Gastrocnemius medialis (tissue), 4 donors: ENCODE measurements at regions not wholly inside any gene's neighbourhood (a gene's known extent, or its start where the extent isn't known, plus 50 kb on each side); places are given as distances from the start of the nearest gene placed in this dataset.

Experiments
- CTCF ChIP-seq, 5 experiments: fragments of 450-650 bp in 3 of 5; fragments of 200-600 bp in 2 of 5; sonication (generic) in 2 of 5; IDR thresholded peaks in 4 of 5; conservative IDR thresholded peaks in 1 of 5; 1 replicate in 4 of 5; 2 replicates in 1 of 5; pipeline ENCODE4 v1.5.1; 2016 to 2019; ENCODE audit warnings: antibody characterized with exemption in 5 of 5, mild to moderate bottlenecking in 3 of 5, moderate library complexity in 3 of 5
- POLR2A ChIP-seq, 2 donors: fragments of 450-650 bp; IDR thresholded peaks; one replicate each; pipeline ENCODE4 v1.6.1; 2017; ENCODE audit warnings: antibody characterized with exemption in 2 of 2, mild to moderate bottlenecking in 2 of 2, moderate library complexity in 2 of 2

- TF ChIP-seq CTCF (IDR thresholded peaks at IDR 0.05 in 4 of 5, conservative IDR thresholded peaks at IDR 0.05 in 1 of 5) = no peak
- no peak for TF ChIP-seq POLR2A (IDR thresholded peaks at IDR 0.05)
Observed at GRCh38 chr6:6534399-6534798, 54.1 kb upstream of the LY86 start.
